ENCODE measurements at regions not wholly inside any gene's neighbourhood (a gene's known extent, or its start where the extent isn't known, plus 50 kb on each side); places are given as distances from the start of the nearest gene placed in this dataset.
"Not testable (repeated sequence)": the region's sequence is repeated elsewhere in the genome, so short reads cannot be mapped to it uniquely, and the experiment has no call there.

DNA sequence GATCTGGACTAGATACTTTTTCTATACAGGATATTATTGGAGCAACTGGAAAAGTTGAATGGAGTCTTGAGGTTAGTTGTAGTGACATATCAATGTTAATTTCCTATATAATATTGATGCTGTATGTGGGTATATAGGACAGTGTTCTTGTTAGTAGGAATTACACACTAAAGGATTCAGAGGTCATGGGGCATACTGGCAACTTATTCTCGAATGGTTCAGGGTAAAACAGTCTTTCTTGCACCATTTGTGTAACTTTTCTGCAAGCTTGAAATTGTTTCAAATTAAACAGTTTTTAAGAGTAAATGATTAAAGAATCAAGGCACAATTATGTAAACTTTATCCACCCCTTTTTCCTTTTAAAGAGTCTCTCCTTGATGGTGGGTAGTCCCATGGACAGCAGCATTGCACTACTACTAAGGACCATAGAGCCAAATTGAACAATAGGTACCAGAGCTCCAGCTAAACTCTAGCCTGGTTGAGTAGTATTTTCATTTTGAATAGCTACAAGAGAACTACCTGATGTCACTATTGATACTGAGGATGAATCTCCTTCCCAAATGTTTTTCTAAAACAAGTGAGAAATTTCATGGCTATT lies 70.1 kb downstream of the DMP1 start:
- TF ChIP-seq ZBTB33 (IDR thresholded peaks at IDR 0.05; ENCODE audit: extremely low read depth, insufficient replicate concordance, low read length) (no peak), CBX3 (IDR thresholded peaks at IDR 0.05; ENCODE audit: low read depth) (no peak), EGR1 (IDR thresholded peaks at IDR 0.05; ENCODE audit: low read depth) (no peak), ZFX (IDR thresholded peaks at IDR 0.05) (no peak), TCF7L2 (IDR thresholded peaks at IDR 0.05; ENCODE audit: borderline replicate concordance, extremely low read depth, insufficient read depth, insufficient read length) (no peak), YY1 (IDR thresholded peaks at IDR 0.05; ENCODE audit: extremely low read depth, insufficient replicate concordance, low read depth, low read length) (no peak), POLR2A (IDR thresholded peaks at IDR 0.05; ENCODE audit: borderline replicate concordance, extremely low read depth, insufficient read depth, insufficient read length) (no peak), POLR2AphosphoS5 (IDR thresholded peaks at IDR 0.05; ENCODE audit: low read depth, low read length) (no peak), SIN3A (IDR thresholded peaks at IDR 0.05; ENCODE audit: low read depth) (no peak)
- TF ChIP-seq, protein P1, sequence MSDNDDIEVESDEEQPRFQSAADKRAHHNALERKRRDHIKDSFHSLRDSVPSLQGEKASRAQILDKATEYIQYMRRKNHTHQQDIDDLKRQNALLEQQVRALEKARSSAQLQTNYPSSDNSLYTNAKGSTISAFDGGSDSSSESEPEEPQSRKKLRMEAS (IDR thresholded peaks at IDR 0.05), result no peak
- TF ChIP-seq, protein P2, sequence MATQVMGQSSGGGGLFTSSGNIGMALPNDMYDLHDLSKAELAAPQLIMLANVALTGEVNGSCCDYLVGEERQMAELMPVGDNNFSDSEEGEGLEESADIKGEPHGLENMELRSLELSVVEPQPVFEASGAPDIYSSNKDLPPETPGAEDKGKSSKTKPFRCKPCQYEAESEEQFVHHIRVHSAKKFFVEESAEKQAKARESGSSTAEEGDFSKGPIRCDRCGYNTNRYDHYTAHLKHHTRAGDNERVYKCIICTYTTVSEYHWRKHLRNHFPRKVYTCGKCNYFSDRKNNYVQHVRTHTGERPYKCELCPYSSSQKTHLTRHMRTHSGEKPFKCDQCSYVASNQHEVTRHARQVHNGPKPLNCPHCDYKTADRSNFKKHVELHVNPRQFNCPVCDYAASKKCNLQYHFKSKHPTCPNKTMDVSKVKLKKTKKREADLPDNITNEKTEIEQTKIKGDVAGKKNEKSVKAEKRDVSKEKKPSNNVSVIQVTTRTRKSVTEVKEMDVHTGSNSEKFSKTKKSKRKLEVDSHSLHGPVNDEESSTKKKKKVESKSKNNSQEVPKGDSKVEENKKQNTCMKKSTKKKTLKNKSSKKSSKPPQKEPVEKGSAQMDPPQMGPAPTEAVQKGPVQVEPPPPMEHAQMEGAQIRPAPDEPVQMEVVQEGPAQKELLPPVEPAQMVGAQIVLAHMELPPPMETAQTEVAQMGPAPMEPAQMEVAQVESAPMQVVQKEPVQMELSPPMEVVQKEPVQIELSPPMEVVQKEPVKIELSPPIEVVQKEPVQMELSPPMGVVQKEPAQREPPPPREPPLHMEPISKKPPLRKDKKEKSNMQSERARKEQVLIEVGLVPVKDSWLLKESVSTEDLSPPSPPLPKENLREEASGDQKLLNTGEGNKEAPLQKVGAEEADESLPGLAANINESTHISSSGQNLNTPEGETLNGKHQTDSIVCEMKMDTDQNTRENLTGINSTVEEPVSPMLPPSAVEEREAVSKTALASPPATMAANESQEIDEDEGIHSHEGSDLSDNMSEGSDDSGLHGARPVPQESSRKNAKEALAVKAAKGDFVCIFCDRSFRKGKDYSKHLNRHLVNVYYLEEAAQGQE (IDR thresholded peaks at IDR 0.05; ENCODE audit: low read depth), result no peak
- Histone ChIP-seq H3K9me2 (ENCODE audit: insufficient read depth) (no peaks in the 10 kb centered on the region), H4K20me1 (ENCODE audit: insufficient read depth) (no peaks in the 10 kb centered on the region), H3K79me2 (ENCODE audit: insufficient read depth, low read length) (no peaks in the 10 kb centered on the region), H3K9ac (ENCODE audit: low read length) (no peak overlapping the region), H3K4me1 (ENCODE audit: control insufficient read depth in 1 of 2, insufficient read depth in 2 of 2, low read length in 2 of 2) (no peaks in the 10 kb centered on the region), H3K4me2 (ENCODE audit: low read length) (no peak overlapping the region), H3K4me3 (replicated peaks in 1 of 2; ENCODE audit: low read depth in 1 of 2, low read length in 2 of 2) (no peak overlapping the region), H2AFZ (ENCODE audit: low read depth, low read length, poor library complexity, severe bottlenecking) (no peak overlapping the region), H3K27me3 (ENCODE audit: insufficient read depth, low read length) (no peaks in the 10 kb centered on the region), H3K9me3 (ENCODE audit: control insufficient read depth in 1 of 2, insufficient read depth in 1 of 2, low read depth in 1 of 2, low read length in 2 of 2) (no peaks in the 10 kb centered on the region), H3K27ac (ENCODE audit: low read depth, low read length) (no peak overlapping the region), H3K36me3 (ENCODE audit: control insufficient read depth in 1 of 2, insufficient read depth in 2 of 2, low read length in 2 of 2) (no peaks in the 10 kb centered on the region)
- ChIA-PET POLR2A (no interaction called here), CTCF (no interaction called here), RAD21 (ENCODE audit: low non-redundant PET in 1 of 2, low total read pairs in 2 of 2, uncharacterized antibody in 2 of 2, unreplicated experiment in 2 of 2) (no interaction called here)
- intact Hi-C loops (cut with micrococcal nuclease), result no loop called here
- ATAC-seq (no peak), DNase-seq (ENCODE audit: low read depth, low spot score) (no peak)
- no TSS peak for BruUV-seq (replicated peaks)

DNA sequence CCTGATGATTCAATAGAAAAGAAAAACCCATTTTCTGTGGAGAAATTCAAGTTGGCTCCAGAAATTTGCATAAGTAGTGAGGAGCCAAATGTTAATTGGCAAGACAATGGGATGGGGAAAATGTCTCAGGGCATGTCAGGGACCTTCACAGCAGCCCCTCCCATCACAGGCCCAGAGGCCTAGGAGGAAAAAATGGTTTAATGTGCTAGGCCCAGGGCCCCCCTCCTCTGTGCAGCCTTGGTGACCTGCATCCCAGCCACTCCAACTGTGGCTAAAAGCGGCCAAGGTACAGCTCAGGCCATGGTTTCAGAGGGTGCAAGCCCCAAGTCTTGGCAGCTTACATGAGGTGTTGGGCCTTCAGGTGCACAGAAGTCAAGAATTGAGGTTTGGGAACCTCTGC lies 74.1 kb upstream of the IBSP start:
- H3K36me3 ChIP-seq (ENCODE audit: control insufficient read depth in 1 of 2, insufficient read depth in 2 of 2, low read length in 2 of 2); H3K4me3 ChIP-seq (replicated peaks in 1 of 2; ENCODE audit: low read depth in 1 of 2, low read length in 2 of 2); H3K27ac ChIP-seq (ENCODE audit: low read depth, low read length); H2AFZ ChIP-seq (ENCODE audit: low read depth, low read length, poor library complexity, severe bottlenecking); H3K27me3 ChIP-seq (ENCODE audit: insufficient read depth, low read length); CTCF ChIA-PET; RAD21 ChIA-PET (ENCODE audit: low non-redundant PET in 1 of 2, low total read pairs in 2 of 2, uncharacterized antibody in 2 of 2, unreplicated experiment in 2 of 2); H3K9ac ChIP-seq (ENCODE audit: low read length); H4K20me1 ChIP-seq (ENCODE audit: insufficient read depth); H3K9me3 ChIP-seq (ENCODE audit: control insufficient read depth in 1 of 2, insufficient read depth in 1 of 2, low read depth in 1 of 2, low read length in 2 of 2); H3K4me1 ChIP-seq (ENCODE audit: control insufficient read depth in 1 of 2, insufficient read depth in 2 of 2, low read length in 2 of 2); intact Hi-C loops (cut with micrococcal nuclease); DNase-seq (ENCODE audit: low read depth, low spot score); BruUV-seq (replicated peaks); POLR2A ChIA-PET; H3K4me2 ChIP-seq (ENCODE audit: low read length); H3K79me2 ChIP-seq (ENCODE audit: insufficient read depth, low read length); ATAC-seq; H3K9me2 ChIP-seq (ENCODE audit: insufficient read depth): not testable (repeated sequence)

Measured in HCT116 (cell line).